ENCODE measurements at regions not wholly inside any gene's neighbourhood (a gene's known extent, or its start where the extent isn't known, plus 50 kb on each side); places are given as distances from the start of the nearest gene placed in this dataset.

- TF ChIP-seq FOXP2 (optimal IDR thresholded peaks at IDR 0.05; ENCODE audit: borderline replicate concordance, extremely low read depth, extremely low read length, insufficient read depth) (no peak), POLR2AphosphoS5 (IDR thresholded peaks at IDR 0.05; ENCODE audit: low read depth, low read length) (no peak), SIN3A (IDR thresholded peaks at IDR 0.05; ENCODE audit: borderline replicate concordance, insufficient read depth, low read length) (no peak)
These were observed 104.7 kb upstream of the E2F8 start for GRCh38 chr11:19345519-19345847.

- TF ChIP-seq TAF1 (IDR thresholded peaks at IDR 0.05; ENCODE audit: borderline replicate concordance, insufficient read depth, low read length) (no peak), FOXP2 (optimal IDR thresholded peaks at IDR 0.05; ENCODE audit: borderline replicate concordance, extremely low read depth, extremely low read length, insufficient read depth) (no peak), SIN3A (IDR thresholded peaks at IDR 0.05; ENCODE audit: borderline replicate concordance, insufficient read depth, low read length) (no peak), POLR2AphosphoS5 (IDR thresholded peaks at IDR 0.05; ENCODE audit: low read depth, low read length) (no peak)
- TF ChIP-seq, protein P1, sequence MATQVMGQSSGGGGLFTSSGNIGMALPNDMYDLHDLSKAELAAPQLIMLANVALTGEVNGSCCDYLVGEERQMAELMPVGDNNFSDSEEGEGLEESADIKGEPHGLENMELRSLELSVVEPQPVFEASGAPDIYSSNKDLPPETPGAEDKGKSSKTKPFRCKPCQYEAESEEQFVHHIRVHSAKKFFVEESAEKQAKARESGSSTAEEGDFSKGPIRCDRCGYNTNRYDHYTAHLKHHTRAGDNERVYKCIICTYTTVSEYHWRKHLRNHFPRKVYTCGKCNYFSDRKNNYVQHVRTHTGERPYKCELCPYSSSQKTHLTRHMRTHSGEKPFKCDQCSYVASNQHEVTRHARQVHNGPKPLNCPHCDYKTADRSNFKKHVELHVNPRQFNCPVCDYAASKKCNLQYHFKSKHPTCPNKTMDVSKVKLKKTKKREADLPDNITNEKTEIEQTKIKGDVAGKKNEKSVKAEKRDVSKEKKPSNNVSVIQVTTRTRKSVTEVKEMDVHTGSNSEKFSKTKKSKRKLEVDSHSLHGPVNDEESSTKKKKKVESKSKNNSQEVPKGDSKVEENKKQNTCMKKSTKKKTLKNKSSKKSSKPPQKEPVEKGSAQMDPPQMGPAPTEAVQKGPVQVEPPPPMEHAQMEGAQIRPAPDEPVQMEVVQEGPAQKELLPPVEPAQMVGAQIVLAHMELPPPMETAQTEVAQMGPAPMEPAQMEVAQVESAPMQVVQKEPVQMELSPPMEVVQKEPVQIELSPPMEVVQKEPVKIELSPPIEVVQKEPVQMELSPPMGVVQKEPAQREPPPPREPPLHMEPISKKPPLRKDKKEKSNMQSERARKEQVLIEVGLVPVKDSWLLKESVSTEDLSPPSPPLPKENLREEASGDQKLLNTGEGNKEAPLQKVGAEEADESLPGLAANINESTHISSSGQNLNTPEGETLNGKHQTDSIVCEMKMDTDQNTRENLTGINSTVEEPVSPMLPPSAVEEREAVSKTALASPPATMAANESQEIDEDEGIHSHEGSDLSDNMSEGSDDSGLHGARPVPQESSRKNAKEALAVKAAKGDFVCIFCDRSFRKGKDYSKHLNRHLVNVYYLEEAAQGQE (IDR thresholded peaks at IDR 0.05; ENCODE audit: insufficient read depth in 1 of 2, low read depth in 2 of 2, low read length in 2 of 2): peak; percentile 71 to 91
These were observed 104.1 kb upstream of the E2F8 start for GRCh38 chr11:19344661-19345518.

- TF ChIP-seq, protein P1 (IDR thresholded peaks at IDR 0.05; ENCODE audit: insufficient read depth in 1 of 2, low read depth in 2 of 2, low read length in 2 of 2): no peak
- TF ChIP-seq TAF1 (IDR thresholded peaks at IDR 0.05; ENCODE audit: borderline replicate concordance, insufficient read depth, low read length) (no peak), FOXP2 (optimal IDR thresholded peaks at IDR 0.05; ENCODE audit: borderline replicate concordance, extremely low read depth, extremely low read length, insufficient read depth) (no peak), SIN3A (IDR thresholded peaks at IDR 0.05; ENCODE audit: borderline replicate concordance, insufficient read depth, low read length) (no peak), POLR2AphosphoS5 (IDR thresholded peaks at IDR 0.05; ENCODE audit: low read depth, low read length) (no peak)
These were observed 101.3 kb upstream of the E2F8 start for GRCh38 chr11:19342036-19342435.

DNA sequence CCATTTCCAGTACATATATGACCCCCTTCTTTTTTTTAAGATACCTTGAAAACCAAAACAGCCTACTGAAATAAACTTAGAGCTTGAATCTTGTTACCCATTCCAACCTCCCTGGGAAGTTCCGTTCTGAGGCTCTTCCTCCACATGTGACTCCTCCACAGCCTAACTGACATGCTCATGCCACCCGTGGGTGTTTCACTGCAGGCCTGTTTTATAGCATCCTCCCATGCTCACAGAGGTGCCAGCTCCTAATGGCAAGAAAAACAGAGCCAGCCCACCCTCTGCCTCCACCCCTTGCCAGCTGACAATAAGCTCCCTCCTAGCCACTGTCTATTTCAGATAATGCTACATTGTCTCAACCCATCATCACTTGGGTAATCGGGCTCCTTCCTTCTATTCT, 97.6 kb upstream of the E2F8 start:
- no peak for TF ChIP-seq POLR2AphosphoS5 (IDR thresholded peaks at IDR 0.05; ENCODE audit: low read depth, low read length)
- TF ChIP-seq TAF1 (IDR thresholded peaks at IDR 0.05; ENCODE audit: borderline replicate concordance, insufficient read depth, low read length): no peak
- TF ChIP-seq, protein P1 (IDR thresholded peaks at IDR 0.05; ENCODE audit: insufficient read depth in 1 of 2, low read depth in 2 of 2, low read length in 2 of 2): no peak
- no peak for TF ChIP-seq SIN3A (IDR thresholded peaks at IDR 0.05; ENCODE audit: borderline replicate concordance, insufficient read depth, low read length)
- TF ChIP-seq FOXP2 (optimal IDR thresholded peaks at IDR 0.05; ENCODE audit: borderline replicate concordance, extremely low read depth, extremely low read length, insufficient read depth): no peak

DNA sequence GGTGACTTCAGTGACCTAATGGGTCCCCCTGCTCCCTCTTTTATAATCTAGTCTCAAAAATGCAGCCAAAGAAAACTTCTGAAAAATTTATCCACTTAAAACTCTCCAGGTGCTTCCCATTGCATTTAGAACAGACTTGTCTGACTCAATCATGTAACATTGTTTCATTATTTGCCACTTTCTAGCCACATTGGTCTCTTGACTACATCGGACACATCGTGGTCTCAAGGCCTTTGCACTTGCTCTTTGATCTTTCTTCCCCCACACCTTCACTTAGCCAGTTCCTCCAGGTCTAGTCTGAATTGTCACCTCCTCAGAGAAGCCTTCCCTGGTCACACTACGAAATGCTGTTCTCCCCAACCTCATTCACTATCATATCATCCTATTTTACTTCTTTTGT, 97.0 kb upstream of the E2F8 start:
- TF ChIP-seq TAF1 (IDR thresholded peaks at IDR 0.05; ENCODE audit: borderline replicate concordance, insufficient read depth, low read length): no peak
- TF ChIP-seq FOXP2 (optimal IDR thresholded peaks at IDR 0.05; ENCODE audit: borderline replicate concordance, extremely low read depth, extremely low read length, insufficient read depth): no peak
- TF ChIP-seq SIN3A (IDR thresholded peaks at IDR 0.05; ENCODE audit: borderline replicate concordance, insufficient read depth, low read length): no peak
- TF ChIP-seq, protein P1 (IDR thresholded peaks at IDR 0.05; ENCODE audit: insufficient read depth in 1 of 2, low read depth in 2 of 2, low read length in 2 of 2): no peak
- no peak for TF ChIP-seq POLR2AphosphoS5 (IDR thresholded peaks at IDR 0.05; ENCODE audit: low read depth, low read length)

Data from PFSK-1 (cell line).